Loucy (cell line): ENCODE measurements at regions not wholly inside any gene's neighbourhood (a gene's known extent, or its start where the extent isn't known, plus 50 kb on each side); places are given as distances from the start of the nearest gene placed in this dataset.

ENCODE experiments used
- H2AFZ ChIP-seq: fragments of 200-600 bp; sonication (generic); 2 replicates; pipeline ENCODE4 v1.6.0; 2016; ENCODE audit warnings: antibody characterized with exemption, mild to moderate bottlenecking, low read length, moderate library complexity
- H3F3A ChIP-seq: fragments of 200-600 bp; 2 replicates; pipeline ENCODE4 v1.6.0; 2016; ENCODE audit warnings: antibody characterized with exemption, low read depth, mild to moderate bottlenecking
- H3K27me3 ChIP-seq: fragments of 200-600 bp; sonication (generic); 2 replicates; pipeline ENCODE4 v1.6.1; 2014; ENCODE audit warnings: low read length, mild to moderate bottlenecking; ENCODE audit not compliant: insufficient read depth, poor library complexity, severe bottlenecking
- H3K36me3 ChIP-seq: fragments of 200-600 bp; sonication (generic); 2 replicates; pipeline ENCODE4 v1.6.1; 2016; ENCODE audit warnings: low read length; ENCODE audit not compliant: insufficient read depth
- H3K4me1 ChIP-seq: fragments of 200-600 bp; sonication (generic); 2 replicates; pipeline ENCODE4 v1.5.1; 2014; ENCODE audit warnings: low read length, mild to moderate bottlenecking; ENCODE audit not compliant: insufficient read depth, poor library complexity, severe bottlenecking
- H3K4me2 ChIP-seq: fragments of 200-600 bp; sonication (generic); 2 replicates; pipeline ENCODE4 v1.6.0; 2014; ENCODE audit warnings: antibody characterized with exemption, low read length, low read depth, mild to moderate bottlenecking; ENCODE audit not compliant: poor library complexity, severe bottlenecking
- H3K4me3 ChIP-seq: fragments of 200-600 bp; sonication (generic); 2 replicates; pipeline ENCODE4 v1.5.1; 2014; ENCODE audit warnings: low read length, mild to moderate bottlenecking, mixed read lengths; ENCODE audit not compliant: poor library complexity, severe bottlenecking
- H3K79me2 ChIP-seq: fragments of 200-600 bp; sonication (generic); 2 replicates; pipeline ENCODE4 v1.6.1; 2014; ENCODE audit warnings: low read length; ENCODE audit not compliant: insufficient read depth
- H3K9ac ChIP-seq: fragments of 200-600 bp; sonication (generic); 2 replicates; pipeline ENCODE4 v1.6.0; 2014; ENCODE audit warnings: mild to moderate bottlenecking, low read depth, low read length, moderate library complexity; ENCODE audit not compliant: poor library complexity, severe bottlenecking
- H3K9me2 ChIP-seq: fragments of 200-600 bp; sonication (generic); replicated peaks from 2 replicates; pipeline ENCODE4 v1.6.1; 2016; ENCODE audit warnings: low read depth, low read length, mixed read lengths
- H3K9me3 ChIP-seq: fragments of 200-600 bp; sonication (generic); 2 replicates; pipeline ENCODE4 v1.6.1; 2014; ENCODE audit warnings: mild to moderate bottlenecking, antibody characterized with exemption, low read length, low read depth; ENCODE audit not compliant: insufficient read depth
- H4K20me1 ChIP-seq: fragments of 200-600 bp; sonication (generic); 2 replicates; pipeline ENCODE4 v1.6.0; 2014; ENCODE audit warnings: antibody characterized with exemption, low read length, mild to moderate bottlenecking; ENCODE audit not compliant: insufficient read depth, poor library complexity, severe bottlenecking
- CTCF ChIP-seq: fragments of 200-600 bp; sonication (generic); conservative IDR thresholded peaks from 2 replicates; pipeline ENCODE4 v1.5.1; 2014; ENCODE audit warnings: mild to moderate bottlenecking, antibody characterized with exemption, low read length
- EZH2phosphoT487 ChIP-seq: fragments of 200-600 bp; IDR thresholded peaks from 2 replicates; pipeline ENCODE4 v1.6.1; 2018; ENCODE audit warnings: antibody characterized with exemption, mild to moderate bottlenecking, moderate library complexity, borderline replicate concordance

- Histone ChIP-seq H3K4me2 (no peak overlapping the region), H3K4me3 (no peak overlapping the region), H3K36me3 (no peaks in the 10 kb centered on the region), H3K79me2 (no peaks in the 10 kb centered on the region), H3K9me3 (no peaks in the 10 kb centered on the region), H3K9me2 (no peaks in the 10 kb centered on the region), H2AFZ (no peak overlapping the region), H3F3A (no peaks in the 10 kb centered on the region), H4K20me1 (no peaks in the 10 kb centered on the region), H3K27me3 (no peaks in the 10 kb centered on the region), H3K4me1 (peaks cover under 1% of the 10 kb centered on the region), H3K9ac (no peak overlapping the region)
- TF ChIP-seq EZH2phosphoT487 (no peak), CTCF (no peak)
Observed at GRCh38 chr5:89133975-89134374, 251.0 kb upstream of the MEF2C start.

- H3K9me2 ChIP-seq: no peaks in the 10 kb centered on the region
- TF ChIP-seq CTCF: no peak
- TF ChIP-seq EZH2phosphoT487: no peak
- no peaks in the 10 kb centered on the region for H3K36me3 ChIP-seq
- no peak overlapping the region for H3K4me2 ChIP-seq
- no peak overlapping the region for H3K4me3 ChIP-seq
- H3F3A ChIP-seq: no peaks in the 10 kb centered on the region
- H3K4me1 ChIP-seq: peaks cover 9% of the 10 kb centered on the region
- H3K79me2 ChIP-seq: no peaks in the 10 kb centered on the region
- no peak overlapping the region for H3K9ac ChIP-seq
- no peaks in the 10 kb centered on the region for H4K20me1 ChIP-seq
- H2AFZ ChIP-seq: no peak overlapping the region
- H3K9me3 ChIP-seq: no peaks in the 10 kb centered on the region
- no peaks in the 10 kb centered on the region for H3K27me3 ChIP-seq
Observed at GRCh38 chr5:89133129-89133528, 250.1 kb upstream of the MEF2C start.

- H3K9me3 ChIP-seq: no peaks in the 10 kb centered on the region
- no peaks in the 10 kb centered on the region for H3K9me2 ChIP-seq
- no peaks in the 10 kb centered on the region for H3F3A ChIP-seq
- no peaks in the 10 kb centered on the region for H3K36me3 ChIP-seq
- H2AFZ ChIP-seq: no peak overlapping the region
- H3K27me3 ChIP-seq: no peaks in the 10 kb centered on the region
- H4K20me1 ChIP-seq: no peaks in the 10 kb centered on the region
- H3K79me2 ChIP-seq: no peaks in the 10 kb centered on the region
- no peak overlapping the region for H3K4me3 ChIP-seq
- no peak overlapping the region for H3K4me2 ChIP-seq
- peaks cover 12% of the 10 kb centered on the region for H3K4me1 ChIP-seq
- TF ChIP-seq EZH2phosphoT487 (no peak), CTCF (no peak)
- H3K9ac ChIP-seq: no peak overlapping the region
Observed at GRCh38 chr5:89130851-89131250, 247.9 kb upstream of the MEF2C start.
